RKO (cell line): ENCODE measurements at regions not wholly inside any gene's neighbourhood (a gene's known extent, or its start where the extent isn't known, plus 50 kb on each side); places are given as distances from the start of the nearest gene placed in this dataset.
"Not testable (repeated sequence)": the region's sequence is repeated elsewhere in the genome, so short reads cannot be mapped to it uniquely, and the experiment has no call there.

Source experiments
- DNase-seq: peaks from one replicate; pipeline ENCODE4 v3.0.0-alpha.2; 2016; ENCODE audit warnings: low spot score

DNA sequence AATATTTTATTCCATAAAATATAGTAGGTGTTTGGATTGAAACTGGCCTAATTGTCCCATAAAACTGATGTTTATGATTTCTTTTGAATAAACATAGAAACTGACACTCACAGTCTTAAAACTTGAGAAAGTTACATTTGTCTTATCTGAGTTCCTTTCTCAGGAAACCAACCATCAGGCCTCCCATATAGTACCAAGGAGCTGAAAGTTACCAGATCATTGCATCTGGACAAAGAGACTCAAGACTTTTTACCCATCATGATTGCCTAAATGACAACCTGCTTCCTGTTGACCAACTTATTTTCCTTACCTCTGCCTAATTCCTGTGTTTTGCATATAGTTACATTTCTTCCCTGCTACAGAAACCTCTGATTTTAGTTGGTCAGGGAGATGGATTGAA, 137.0 kb upstream of the XPO1 start:
- no peak for DNase-seq

DNA sequence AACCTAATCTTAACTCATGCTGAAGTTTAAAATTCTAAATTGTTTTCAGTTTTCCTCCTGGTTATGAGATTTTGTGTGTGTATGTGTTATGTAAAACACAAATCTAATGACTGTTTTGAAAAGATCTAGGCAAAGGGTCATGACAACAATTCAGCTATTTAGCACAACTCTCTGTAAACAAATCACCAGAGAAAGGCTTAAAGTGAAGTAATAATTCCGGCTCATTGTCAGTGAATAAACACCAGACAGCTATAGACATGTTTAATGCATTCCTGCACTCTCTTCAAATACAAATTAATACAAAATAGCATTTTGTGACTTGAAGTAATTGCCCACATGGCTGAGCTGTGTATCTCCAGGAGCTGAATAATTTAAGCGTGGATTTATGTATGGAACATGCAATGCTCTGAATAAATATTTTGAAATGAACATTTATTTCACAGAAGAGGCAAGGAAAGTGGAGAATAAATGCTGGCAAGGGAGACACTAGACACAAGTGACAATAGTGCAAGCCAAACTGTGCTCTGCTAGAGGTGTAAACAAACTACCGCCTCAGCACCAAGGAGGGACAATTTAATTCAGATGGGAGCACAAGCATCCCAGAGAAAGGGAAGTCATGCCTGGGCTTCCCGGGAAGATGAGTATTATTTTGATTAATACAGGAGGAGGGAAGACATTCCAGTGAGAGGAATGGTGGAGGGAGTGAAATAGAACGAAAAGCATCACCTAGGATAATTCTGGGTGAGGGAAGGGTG, 133.6 kb upstream of the XPO1 start:
- no peak for DNase-seq

DNA sequence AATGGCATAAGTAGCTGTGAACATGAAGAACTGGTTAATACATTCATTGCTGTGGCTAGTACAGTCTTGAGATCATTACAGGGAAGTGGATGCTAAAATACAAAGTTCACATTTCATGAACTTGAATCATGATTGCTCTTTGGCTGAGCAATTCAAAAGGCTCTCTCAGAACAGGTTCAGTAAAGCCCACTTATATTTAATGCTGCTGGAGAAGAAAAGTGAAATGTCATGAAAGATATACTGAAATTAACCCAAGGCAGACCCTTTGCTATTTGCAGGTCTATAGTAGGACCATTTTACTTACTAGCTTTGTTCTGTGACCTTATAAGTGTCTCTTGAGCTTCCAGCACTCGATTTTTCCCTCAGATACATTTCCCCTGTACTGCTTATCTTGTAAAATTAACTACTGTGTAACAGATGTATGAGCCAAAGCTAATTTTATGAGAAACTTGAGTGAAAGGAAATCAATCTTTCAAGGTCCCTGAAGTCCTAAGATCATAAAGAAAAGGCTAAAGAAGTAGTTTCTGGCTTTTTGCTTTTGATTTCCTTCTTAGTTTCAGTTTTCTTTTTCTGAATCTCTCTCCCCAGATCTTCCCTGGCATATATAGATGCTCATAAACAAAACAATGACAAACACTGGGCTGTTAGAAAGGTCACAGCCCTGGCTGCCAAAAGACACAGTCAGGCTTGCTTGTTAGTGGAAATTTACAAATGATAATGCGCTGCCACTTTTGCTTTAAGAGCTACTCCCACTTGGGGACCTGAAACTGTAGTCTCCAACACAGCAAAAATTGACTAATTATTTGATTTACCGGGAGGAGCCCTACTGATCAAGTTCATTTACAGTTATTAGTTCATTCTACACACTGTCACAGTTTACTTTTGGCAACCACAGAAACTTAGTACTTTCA, 132.7 kb upstream of the XPO1 start:
- DNase-seq: peak; percentile 27

DNA sequence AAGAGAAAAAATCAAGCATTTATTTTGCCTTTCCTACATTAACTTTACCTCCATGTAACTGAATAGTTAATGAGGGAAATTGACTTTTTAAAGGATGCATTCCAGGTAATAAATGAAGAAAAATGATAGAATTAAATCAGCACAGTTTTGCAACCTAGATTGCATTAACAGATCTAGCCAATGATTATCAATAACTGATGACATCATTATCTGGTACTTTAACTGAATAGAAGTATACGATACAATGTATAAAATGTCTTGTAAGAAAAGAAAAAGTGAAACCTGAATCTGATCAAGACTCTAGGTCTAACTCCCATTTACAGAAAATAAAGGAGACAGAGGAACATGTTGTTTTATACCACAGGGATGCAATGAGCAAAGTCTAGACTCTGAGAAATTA, 126.0 kb upstream of the XPO1 start:
- no peak for DNase-seq

DNA sequence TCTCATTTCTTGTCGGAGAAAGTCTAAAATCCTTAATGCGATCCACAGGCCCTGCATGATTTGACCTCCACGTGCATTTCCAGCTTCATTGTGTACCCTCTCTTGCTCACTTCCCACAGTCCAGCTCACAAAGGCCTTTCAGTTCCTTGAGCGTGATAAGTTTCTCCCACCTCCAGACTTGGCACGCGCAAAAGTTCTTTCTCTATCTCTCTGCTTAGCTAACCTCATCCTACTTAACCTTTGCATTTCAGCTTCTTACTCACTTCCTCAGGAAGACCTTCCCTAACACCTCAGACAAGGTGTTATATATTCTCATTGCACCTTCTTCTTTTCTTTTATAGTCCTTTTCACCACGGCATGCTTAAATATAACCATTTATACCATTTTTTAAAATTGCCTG, 124.8 kb upstream of the XPO1 start:
- DNase-seq: no peak

DNA sequence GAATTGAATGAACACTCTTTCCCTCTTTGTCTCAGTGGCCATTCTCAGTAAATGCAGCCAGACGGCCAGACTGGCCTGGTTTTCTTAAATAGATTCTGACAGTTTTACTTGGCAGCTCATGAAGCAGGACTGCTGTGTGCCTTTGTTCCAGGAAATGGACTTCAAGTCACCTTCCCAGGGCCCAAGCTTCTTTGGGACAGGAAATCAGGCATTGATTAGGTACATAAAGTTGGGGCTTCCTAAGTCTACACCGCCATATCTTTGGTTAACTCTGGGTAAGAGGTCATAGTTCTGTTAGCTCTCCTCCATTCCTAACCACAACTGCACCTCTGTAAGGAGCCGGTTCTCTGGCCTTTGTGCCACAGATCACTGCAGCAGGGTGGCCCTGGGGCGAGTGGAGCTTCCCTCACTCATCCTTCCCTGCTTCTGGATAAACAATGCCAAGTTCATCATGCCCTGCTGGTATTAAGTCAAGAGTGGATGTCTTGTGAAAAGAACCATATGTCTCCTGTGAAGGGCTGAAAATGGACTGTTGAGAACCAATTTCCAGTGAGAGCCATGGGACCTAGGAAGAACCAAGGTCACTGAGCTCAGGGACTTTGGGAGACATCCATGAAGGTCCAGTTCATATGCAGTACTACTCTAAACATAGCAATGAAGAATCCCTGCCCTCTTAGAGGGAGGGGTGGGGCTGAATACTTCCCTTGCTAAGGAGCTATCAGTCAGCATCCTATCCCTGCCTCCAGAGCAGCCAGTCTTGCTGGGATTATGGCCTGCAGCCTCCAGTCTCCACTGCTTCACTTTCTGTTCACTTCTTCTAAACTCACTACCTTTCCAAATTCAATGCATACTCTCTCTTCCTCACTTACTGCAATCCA, 122.6 kb upstream of the XPO1 start:
- no peak for DNase-seq

DNA sequence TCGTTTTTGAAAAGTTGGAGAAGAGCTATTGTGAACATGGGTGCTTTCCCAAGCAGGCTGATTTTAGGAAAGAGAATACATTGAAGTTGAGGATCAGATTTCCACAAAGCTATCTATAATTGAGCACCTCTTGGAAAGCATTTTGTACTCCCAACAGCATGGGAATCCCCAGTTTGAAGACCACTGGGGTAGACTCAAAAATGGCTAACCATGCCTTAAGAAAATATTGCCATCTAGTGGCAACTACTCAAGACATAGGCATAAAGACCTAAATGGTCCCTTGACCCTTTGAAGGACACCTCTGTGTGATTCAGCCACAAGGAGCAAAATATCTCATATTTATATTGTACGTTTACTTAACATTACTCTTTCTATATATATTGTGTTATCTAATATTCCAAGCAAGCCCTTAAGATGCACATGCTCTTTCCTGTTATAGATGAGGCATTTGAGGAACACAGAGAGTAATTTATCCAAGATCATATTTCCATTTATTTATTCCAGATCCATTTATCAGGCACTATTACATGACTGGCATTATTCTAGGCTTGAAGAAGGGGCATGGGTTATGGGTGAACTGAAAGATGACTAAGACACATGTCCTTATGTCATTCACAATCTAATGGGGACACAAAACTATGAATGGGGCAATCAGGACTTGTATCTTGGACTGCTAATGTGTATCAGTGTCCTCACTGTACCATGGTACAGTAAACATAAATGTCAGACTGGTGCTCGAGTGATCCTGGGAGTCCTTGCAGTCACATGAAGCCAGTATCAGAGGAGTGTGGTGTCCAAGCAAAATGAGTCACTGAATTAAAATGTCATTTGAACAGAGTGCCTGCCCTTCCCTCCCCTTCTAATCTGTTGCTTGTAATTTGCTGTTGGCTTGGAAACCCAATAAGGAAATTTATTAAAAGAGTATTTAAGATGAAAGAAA, 121.0 kb upstream of the XPO1 start:
- peak; percentile 81 for DNase-seq

DNA sequence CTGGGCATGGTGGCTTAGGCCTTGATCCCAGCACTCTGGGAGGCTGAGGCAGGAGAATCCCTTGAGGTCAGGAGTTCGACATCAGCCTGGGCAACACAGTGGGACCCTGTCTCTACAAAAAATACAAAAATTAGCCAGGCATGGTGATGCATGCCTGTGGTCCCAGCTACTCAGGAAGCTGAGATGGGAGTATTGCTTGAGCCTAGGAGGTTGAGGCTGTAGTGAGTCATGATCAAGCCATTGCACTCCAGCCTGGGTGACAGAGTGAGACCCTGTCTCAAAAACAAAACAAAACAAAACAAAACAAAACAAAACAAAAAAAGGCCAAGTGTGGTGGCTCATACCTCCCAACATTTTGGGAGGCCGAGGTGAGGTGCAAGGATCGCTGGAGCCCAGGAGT, 111.8 kb upstream of the XPO1 start:
- not testable (repeated sequence) for DNase-seq

DNA sequence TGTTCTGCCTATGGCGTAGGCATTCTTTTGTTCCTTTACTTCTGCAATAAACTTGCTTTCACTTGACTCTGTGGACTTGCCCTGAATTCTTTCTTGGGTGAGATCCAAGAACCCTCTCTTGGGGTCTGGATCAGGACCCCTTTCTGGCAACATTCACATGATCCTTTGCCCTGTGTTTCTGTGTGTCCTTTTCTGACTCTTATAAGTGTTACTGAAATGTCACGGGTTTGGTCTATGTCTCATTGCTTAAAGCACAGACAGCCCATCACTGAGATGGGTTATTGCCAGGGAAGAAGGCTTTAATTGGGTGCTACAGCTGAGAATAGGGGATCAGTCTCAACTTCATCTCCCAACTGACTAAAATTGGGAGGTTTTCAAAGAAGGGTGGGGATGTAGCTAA, 110.9 kb upstream of the XPO1 start:
- DNase-seq: no peak

DNA sequence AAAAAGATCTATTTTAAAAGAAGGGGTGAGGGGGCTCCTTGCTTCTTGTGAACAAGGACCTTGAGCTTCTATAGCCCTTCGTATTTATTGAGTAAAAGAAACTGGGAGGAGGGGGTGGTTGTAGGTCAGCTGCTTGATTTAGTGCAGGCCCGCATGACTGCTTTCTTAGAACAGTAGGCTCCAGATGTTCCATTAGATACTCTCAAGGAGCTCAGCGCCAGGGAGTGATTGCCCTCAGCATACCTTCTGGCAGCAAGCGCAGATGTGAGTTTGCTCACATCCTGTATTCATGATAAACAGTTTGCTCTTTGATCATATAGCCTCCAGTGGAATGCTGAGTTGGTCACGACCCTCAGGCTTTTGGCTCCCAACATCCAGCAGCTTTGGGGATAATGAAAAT, 108.9 kb upstream of the XPO1 start:
- no peak for DNase-seq

DNA sequence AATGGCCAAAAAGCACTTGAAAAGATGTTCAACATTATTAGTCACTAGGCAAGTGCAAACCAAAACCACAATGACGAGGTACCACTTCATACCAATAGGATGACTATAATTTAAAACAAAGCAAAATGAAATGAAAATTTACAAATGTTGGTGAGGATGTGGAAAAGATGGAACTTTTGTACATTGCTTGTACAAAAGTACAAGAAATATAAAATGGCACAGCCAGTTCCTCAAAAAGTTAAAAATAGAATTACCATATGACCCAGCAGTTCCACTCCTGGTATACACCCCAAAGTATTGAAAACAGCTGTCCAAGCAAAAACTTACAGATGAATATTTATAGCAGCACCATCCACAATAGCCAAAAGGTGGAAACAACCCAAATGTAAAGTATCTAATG, 107.8 kb upstream of the XPO1 start:
- peak; percentile 67 for DNase-seq

DNA sequence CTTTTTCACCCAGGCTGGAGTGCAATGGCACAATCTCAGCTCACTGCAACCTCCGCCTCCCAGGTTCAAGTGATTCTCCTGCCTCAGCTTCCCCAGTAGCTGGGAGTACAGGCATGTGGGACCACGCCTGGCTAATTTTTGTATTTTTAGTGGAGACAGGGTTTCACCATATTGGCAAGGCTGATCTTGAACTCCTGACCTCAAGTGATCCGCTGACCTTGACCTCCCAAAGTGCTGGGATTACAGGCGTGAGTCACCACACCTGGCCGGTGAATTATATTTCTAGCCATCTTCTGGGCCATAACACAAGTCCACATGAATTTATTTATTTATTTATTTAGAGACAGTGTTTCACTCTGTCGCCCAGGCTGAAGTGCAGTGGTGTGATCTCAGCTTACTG, 105.0 kb upstream of the XPO1 start:
- DNase-seq: not testable (repeated sequence)

DNA sequence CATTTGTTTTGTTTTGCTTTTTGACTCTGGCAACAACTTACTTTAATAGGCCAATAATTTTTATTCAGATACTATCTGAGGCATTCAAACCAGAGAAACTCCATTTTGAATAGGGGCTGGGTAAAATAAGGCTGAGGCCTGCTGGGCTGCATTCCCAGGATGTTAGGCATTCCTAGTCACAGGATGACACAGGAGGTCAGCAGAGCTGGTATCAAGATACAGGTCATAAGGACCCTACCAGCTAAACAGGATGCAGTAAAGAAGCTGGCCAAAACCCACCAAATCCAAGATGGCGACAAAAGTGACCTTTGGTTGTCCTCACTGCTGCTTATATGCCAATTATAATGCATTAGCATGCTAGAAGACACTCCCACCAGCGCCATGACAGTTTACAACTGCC, 102.2 kb upstream of the XPO1 start:
- DNase-seq: peak; percentile 20

DNA sequence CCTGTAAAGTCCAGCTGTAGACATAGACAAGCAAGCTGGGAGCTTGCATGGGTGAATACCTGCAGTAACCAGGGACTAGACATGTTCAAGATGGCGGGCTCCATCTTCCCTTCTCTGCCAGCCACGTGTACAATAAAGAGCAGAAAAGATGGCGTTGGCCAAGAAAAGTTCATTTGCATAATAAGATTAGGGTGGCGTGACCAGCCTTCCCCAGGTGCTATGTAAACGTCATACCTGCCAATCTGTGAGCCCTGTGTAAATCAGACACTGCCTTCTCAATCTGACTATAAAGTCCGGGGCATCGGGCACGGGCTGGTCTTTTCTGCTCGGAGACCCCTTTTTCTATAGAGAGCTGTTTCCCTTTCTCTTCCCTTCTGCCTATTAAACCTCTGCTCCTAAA, 101.6 kb upstream of the XPO1 start:
- no peak for DNase-seq

DNA sequence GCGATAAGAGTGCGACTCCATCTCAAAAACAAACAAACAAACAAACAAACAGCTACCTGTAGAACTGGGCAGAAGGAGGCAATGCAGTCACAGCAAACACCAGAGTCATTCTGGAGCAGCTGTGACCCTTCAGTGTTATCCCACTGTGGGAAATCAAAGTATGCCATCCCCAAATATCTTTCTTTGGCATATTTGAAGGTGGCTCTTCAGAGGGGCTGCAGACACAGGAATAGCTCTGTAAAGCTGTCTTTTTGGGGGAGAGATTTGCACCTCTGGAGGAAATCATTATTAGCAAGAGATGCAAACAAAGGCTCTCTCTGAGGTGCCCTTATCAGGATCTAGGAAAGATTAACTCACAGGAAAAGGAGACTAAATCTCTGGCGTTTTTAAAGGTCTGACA, 98.5 kb upstream of the XPO1 start:
- no peak for DNase-seq

DNA sequence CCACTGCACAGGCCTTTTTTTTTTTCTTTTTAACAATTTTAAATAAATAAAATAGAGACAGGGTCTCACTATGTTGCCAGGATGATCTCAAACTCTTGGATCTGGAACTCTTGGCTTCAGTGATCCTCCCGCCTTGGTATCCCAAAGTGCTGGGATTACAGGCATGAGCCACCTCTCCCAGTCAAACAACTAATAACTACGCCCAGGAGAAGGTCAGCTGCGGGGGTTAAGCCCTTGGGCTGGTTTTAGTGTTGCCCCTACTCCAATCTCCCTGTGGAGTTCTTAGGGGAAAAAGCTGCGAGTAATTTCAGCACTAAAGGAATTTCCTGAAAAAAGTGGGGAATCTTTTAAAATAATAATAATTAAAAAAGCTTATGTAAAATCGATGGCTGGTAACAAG, 96.4 kb upstream of the XPO1 start:
- DNase-seq: no peak

DNA sequence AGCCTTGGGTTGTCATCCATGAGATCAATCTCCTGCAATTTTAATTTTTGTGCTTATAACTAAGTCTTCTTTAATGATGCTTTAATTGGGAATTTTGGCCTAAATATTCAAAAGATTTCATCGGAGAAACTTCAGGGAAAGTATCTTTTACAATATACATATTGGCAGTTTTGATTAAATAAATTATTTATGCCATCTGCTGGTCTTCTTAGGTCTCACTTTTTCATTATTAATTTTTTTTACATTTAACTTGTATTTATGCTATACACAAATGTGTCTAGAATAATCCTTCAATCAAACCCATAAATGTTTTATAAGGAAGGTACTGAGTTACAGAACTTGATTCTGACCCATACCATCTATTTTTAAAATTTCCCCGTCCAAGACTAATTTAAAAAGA, 95.1 kb upstream of the XPO1 start:
- peak; percentile 5 for DNase-seq

DNA sequence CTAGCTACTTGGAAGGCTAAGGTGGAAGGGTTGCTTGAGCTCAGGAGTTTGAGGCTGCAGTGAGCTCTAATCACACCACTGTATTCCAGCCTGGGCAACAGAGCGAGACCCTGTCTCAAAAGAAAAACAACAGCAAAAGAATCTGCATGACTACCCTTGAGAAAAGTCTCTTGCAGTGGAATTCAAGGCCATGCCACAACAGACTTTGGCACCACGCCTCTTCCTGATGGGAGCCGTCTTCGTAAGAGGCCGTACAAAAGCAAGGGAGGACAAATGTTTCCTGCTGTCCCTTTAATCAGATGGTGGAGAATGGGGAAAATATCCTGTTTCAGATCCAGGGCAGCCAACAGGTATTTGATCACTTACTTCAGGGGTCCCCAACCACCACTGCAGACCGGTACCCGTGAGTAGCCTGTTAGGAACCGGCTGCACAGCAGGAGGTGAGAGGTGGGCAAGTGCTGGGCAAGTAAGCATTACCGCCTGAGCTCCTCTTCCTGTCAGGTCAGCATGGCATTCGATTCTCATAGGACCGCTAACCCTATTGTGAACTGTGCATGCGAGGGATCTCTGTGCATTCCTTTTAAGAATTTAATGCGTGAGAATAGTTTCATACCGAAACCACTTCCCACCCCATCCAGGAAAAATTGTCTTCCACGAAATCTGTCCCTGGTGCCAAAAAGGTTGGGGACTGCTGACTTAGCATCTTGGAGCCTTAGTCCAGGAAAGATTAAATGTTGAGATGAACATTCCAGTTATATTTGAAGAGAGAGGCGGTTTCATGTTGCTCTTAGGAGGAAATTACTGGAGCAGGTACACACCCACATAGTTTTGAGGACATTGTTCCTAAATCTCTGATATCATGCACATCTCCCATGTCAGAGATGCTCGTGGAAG, 94.4 kb upstream of the XPO1 start:
- no peak for DNase-seq

DNA sequence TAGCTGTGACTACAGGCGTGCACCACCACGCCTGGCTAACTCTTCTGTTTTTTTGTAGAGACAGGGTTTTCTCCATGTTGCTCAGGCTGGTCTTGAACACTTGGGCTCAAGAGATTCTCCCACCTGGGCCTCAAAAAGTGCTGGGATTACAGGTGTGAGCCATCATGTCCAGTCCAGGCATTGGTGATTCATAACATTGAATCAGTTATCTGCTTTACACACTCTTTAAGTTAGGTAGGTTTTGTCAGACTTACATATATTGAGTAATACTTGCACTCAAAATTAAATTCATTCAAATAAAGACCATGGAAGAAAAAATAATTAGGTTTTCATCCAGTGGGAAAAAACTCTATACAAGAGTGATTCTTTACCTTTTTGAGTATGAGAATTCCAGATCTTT, 93.2 kb upstream of the XPO1 start:
- DNase-seq: no peak

DNA sequence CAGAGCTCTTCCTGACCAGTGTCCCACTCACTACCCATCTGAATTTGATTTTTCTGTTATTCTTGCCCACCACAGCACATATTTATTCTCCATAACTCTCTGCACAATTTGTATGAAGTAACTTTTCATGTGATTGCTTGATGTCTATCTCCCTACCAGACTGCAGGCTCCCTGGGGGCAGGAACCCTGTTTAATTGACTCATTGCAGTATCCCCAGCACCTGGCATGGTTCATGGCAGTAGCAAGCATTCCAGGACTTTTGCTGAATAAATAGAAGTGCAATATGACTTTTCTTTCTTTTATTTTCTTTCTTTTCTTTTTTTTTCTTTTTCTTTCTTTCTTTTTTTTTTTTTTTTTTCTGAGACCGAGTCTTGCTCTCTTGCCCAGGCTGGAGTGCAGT, 88.7 kb upstream of the XPO1 start:
- no peak for DNase-seq
